ENCODE measurements at regions not wholly inside any gene's neighbourhood (a gene's known extent, or its start where the extent isn't known, plus 50 kb on each side); places are given as distances from the start of the nearest gene placed in this dataset.

- TF ChIP-seq, protein P1, sequence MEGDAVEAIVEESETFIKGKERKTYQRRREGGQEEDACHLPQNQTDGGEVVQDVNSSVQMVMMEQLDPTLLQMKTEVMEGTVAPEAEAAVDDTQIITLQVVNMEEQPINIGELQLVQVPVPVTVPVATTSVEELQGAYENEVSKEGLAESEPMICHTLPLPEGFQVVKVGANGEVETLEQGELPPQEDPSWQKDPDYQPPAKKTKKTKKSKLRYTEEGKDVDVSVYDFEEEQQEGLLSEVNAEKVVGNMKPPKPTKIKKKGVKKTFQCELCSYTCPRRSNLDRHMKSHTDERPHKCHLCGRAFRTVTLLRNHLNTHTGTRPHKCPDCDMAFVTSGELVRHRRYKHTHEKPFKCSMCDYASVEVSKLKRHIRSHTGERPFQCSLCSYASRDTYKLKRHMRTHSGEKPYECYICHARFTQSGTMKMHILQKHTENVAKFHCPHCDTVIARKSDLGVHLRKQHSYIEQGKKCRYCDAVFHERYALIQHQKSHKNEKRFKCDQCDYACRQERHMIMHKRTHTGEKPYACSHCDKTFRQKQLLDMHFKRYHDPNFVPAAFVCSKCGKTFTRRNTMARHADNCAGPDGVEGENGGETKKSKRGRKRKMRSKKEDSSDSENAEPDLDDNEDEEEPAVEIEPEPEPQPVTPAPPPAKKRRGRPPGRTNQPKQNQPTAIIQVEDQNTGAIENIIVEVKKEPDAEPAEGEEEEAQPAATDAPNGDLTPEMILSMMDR (IDR thresholded peaks at IDR 0.05): no peak
- TF ChIP-seq POLR2A (IDR thresholded peaks at IDR 0.05): no peak
Observed at GRCh38 chr2:155733091-155733853, 599.2 kb downstream of the NR4A2 start.
